Loucy (cell line): ENCODE measurements at regions not wholly inside any gene's neighbourhood (a gene's known extent, or its start where the extent isn't known, plus 50 kb on each side); places are given as distances from the start of the nearest gene placed in this dataset.

ENCODE experiments used
- H2AFZ ChIP-seq: fragments of 200-600 bp; sonication (generic); 2 replicates; pipeline ENCODE4 v1.6.0; 2016; ENCODE audit warnings: antibody characterized with exemption, mild to moderate bottlenecking, low read length, moderate library complexity
- H3F3A ChIP-seq: fragments of 200-600 bp; 2 replicates; pipeline ENCODE4 v1.6.0; 2016; ENCODE audit warnings: antibody characterized with exemption, low read depth, mild to moderate bottlenecking
- H3K27me3 ChIP-seq: fragments of 200-600 bp; sonication (generic); 2 replicates; pipeline ENCODE4 v1.6.1; 2014; ENCODE audit warnings: low read length, mild to moderate bottlenecking; ENCODE audit not compliant: insufficient read depth, poor library complexity, severe bottlenecking
- H3K36me3 ChIP-seq: fragments of 200-600 bp; sonication (generic); 2 replicates; pipeline ENCODE4 v1.6.1; 2016; ENCODE audit warnings: low read length; ENCODE audit not compliant: insufficient read depth
- H3K4me1 ChIP-seq: fragments of 200-600 bp; sonication (generic); 2 replicates; pipeline ENCODE4 v1.5.1; 2014; ENCODE audit warnings: low read length, mild to moderate bottlenecking; ENCODE audit not compliant: insufficient read depth, poor library complexity, severe bottlenecking
- H3K4me2 ChIP-seq: fragments of 200-600 bp; sonication (generic); 2 replicates; pipeline ENCODE4 v1.6.0; 2014; ENCODE audit warnings: antibody characterized with exemption, low read length, low read depth, mild to moderate bottlenecking; ENCODE audit not compliant: poor library complexity, severe bottlenecking
- H3K4me3 ChIP-seq: fragments of 200-600 bp; sonication (generic); 2 replicates; pipeline ENCODE4 v1.5.1; 2014; ENCODE audit warnings: low read length, mild to moderate bottlenecking, mixed read lengths; ENCODE audit not compliant: poor library complexity, severe bottlenecking
- H3K79me2 ChIP-seq: fragments of 200-600 bp; sonication (generic); 2 replicates; pipeline ENCODE4 v1.6.1; 2014; ENCODE audit warnings: low read length; ENCODE audit not compliant: insufficient read depth
- H3K9ac ChIP-seq: fragments of 200-600 bp; sonication (generic); 2 replicates; pipeline ENCODE4 v1.6.0; 2014; ENCODE audit warnings: mild to moderate bottlenecking, low read depth, low read length, moderate library complexity; ENCODE audit not compliant: poor library complexity, severe bottlenecking
- H3K9me2 ChIP-seq: fragments of 200-600 bp; sonication (generic); replicated peaks from 2 replicates; pipeline ENCODE4 v1.6.1; 2016; ENCODE audit warnings: low read depth, low read length, mixed read lengths
- H3K9me3 ChIP-seq: fragments of 200-600 bp; sonication (generic); 2 replicates; pipeline ENCODE4 v1.6.1; 2014; ENCODE audit warnings: mild to moderate bottlenecking, antibody characterized with exemption, low read length, low read depth; ENCODE audit not compliant: insufficient read depth
- H4K20me1 ChIP-seq: fragments of 200-600 bp; sonication (generic); 2 replicates; pipeline ENCODE4 v1.6.0; 2014; ENCODE audit warnings: antibody characterized with exemption, low read length, mild to moderate bottlenecking; ENCODE audit not compliant: insufficient read depth, poor library complexity, severe bottlenecking
- CTCF ChIP-seq: fragments of 200-600 bp; sonication (generic); conservative IDR thresholded peaks from 2 replicates; pipeline ENCODE4 v1.5.1; 2014; ENCODE audit warnings: mild to moderate bottlenecking, antibody characterized with exemption, low read length
- EZH2phosphoT487 ChIP-seq: fragments of 200-600 bp; IDR thresholded peaks from 2 replicates; pipeline ENCODE4 v1.6.1; 2018; ENCODE audit warnings: antibody characterized with exemption, mild to moderate bottlenecking, moderate library complexity, borderline replicate concordance

- no peaks in the 10 kb centered on the region for H3K9me3 ChIP-seq
- H2AFZ ChIP-seq: no peak overlapping the region
- H3F3A ChIP-seq: no peaks in the 10 kb centered on the region
- H3K4me2 ChIP-seq: no peak overlapping the region
- no peak overlapping the region for H3K4me3 ChIP-seq
- H3K36me3 ChIP-seq: no peaks in the 10 kb centered on the region
- H3K79me2 ChIP-seq: no peaks in the 10 kb centered on the region
- H3K9ac ChIP-seq: no peak overlapping the region
- TF ChIP-seq EZH2phosphoT487 (no peak), CTCF (no peak)
- no peaks in the 10 kb centered on the region for H4K20me1 ChIP-seq
- no peaks in the 10 kb centered on the region for H3K9me2 ChIP-seq
- no peaks in the 10 kb centered on the region for H3K4me1 ChIP-seq
- H3K27me3 ChIP-seq: no peaks in the 10 kb centered on the region
Observed at GRCh38 chr4:14726441-14726840, 275.8 kb upstream of the CPEB2 start.

- Histone ChIP-seq H2AFZ (no peak overlapping the region), H3K9me3 (no peaks in the 10 kb centered on the region), H3K36me3 (no peaks in the 10 kb centered on the region), H3K27me3 (no peaks in the 10 kb centered on the region), H3K79me2 (no peaks in the 10 kb centered on the region), H3K4me1 (no peaks in the 10 kb centered on the region), H3F3A (no peaks in the 10 kb centered on the region), H3K4me3 (no peak overlapping the region), H3K9me2 (no peaks in the 10 kb centered on the region), H3K9ac (no peak overlapping the region), H3K4me2 (no peak overlapping the region), H4K20me1 (no peaks in the 10 kb centered on the region)
- no peak for TF ChIP-seq CTCF
- TF ChIP-seq EZH2phosphoT487: no peak
Observed at GRCh38 chr4:14726877-14727361, 275.4 kb upstream of the CPEB2 start.

- Histone ChIP-seq H3K9ac (no peak overlapping the region), H3K79me2 (no peaks in the 10 kb centered on the region), H2AFZ (no peak overlapping the region), H3K27me3 (no peaks in the 10 kb centered on the region), H3K4me2 (no peak overlapping the region), H3F3A (no peaks in the 10 kb centered on the region), H3K4me1 (no peaks in the 10 kb centered on the region), H3K36me3 (no peaks in the 10 kb centered on the region), H3K4me3 (no peak overlapping the region), H4K20me1 (no peaks in the 10 kb centered on the region), H3K9me2 (no peaks in the 10 kb centered on the region), H3K9me3 (no peaks in the 10 kb centered on the region)
- no peak for TF ChIP-seq CTCF
- TF ChIP-seq EZH2phosphoT487: no peak
Observed at GRCh38 chr4:14729282-14730000, 272.8 kb upstream of the CPEB2 start.
